Right lobe of liver (tissue), 4 donors: ENCODE measurements at regions not wholly inside any gene's neighbourhood (a gene's known extent, or its start where the extent isn't known, plus 50 kb on each side); places are given as distances from the start of the nearest gene placed in this dataset.

ENCODE experiments used
- CTCF ChIP-seq, 4 donors: fragments of 200-600 bp in 3 of 4; fragments of 450-650 bp in 1 of 4; IDR thresholded peaks; one replicate each; pipeline versions ENCODE4 v1.5.1 to v1.8.0; 2016 to 2022; ENCODE audit warnings: antibody characterized with exemption in 4 of 4, mild to moderate bottlenecking in 2 of 4
- POLR2A ChIP-seq: fragments of 450-650 bp; IDR thresholded peaks from one replicate; pipeline ENCODE4 v1.6.1; 2017; ENCODE audit warnings: antibody characterized with exemption, mild to moderate bottlenecking
- donor health status: DM: no; HTN: no; CAD: no.
- donor health status: DM: no; HTN: no; CAD: no.
- donor health status: DM: no; HTN: yes; CAD: no.

GRCh38 chr17:77482375-77483127, 341.8 kb downstream of the SEC14L1 start:
- TF ChIP-seq CTCF (IDR thresholded peaks at IDR 0.05) (no peak), POLR2A (no peak)
